ENCODE measurements at regions not wholly inside any gene's neighbourhood (a gene's known extent, or its start where the extent isn't known, plus 50 kb on each side); places are given as distances from the start of the nearest gene placed in this dataset.
"Not testable (repeated sequence)": the region's sequence is repeated elsewhere in the genome, so short reads cannot be mapped to it uniquely, and the experiment has no call there.

GRCh38 chr5:136444099-136444498 is 78.8 kb upstream of the TRPC7 start:
- H3K14ac ChIP-seq (replicated peaks; ENCODE audit: low read depth, low read length); H3K36me3 ChIP-seq (ENCODE audit: control insufficient read depth, insufficient read depth, low read length); H3K4ac ChIP-seq (ENCODE audit: low read depth, low read length); H2BK120ac ChIP-seq (ENCODE audit: low read depth, low read length); H4K8ac ChIP-seq (ENCODE audit: low read depth in 2 of 2, low read length in 2 of 2); H2AK9ac ChIP-seq (replicated peaks; ENCODE audit: low read depth, low read length, poor library complexity); BruUV-seq (replicated peaks); H2BK5ac ChIP-seq (ENCODE audit: low read depth, low read length, poor library complexity, severe bottlenecking); H3K9ac ChIP-seq (ENCODE audit: low read depth, low read length); H2AFZ ChIP-seq (replicated peaks; ENCODE audit: low read length, poor library complexity); H3K9me3 ChIP-seq (ENCODE audit: control insufficient read depth, insufficient read depth, low read length); H3K27me3 ChIP-seq (ENCODE audit: control insufficient read depth, insufficient read depth, low read length); H2AK5ac ChIP-seq (ENCODE audit: low read depth, low read length); H3K18ac ChIP-seq (ENCODE audit: low read depth, low read length); H3K79me1 ChIP-seq (ENCODE audit: low read depth in 1 of 2, low read length in 2 of 2); ATAC-seq (ENCODE audit: low read depth); H4K5ac ChIP-seq (ENCODE audit: low read depth, low read length); DNase-seq; H3K4me3 ChIP-seq (ENCODE audit: insufficient read depth, low read depth, low read length); CTCF ChIA-PET; dilution Hi-C loops (cut with HindIII; ENCODE audit: low sequenced_read_pairs, unreplicated experiment); H3K56ac ChIP-seq (ENCODE audit: extremely low read depth, insufficient read depth, low read length); H3K27ac ChIP-seq (ENCODE audit: insufficient read depth, low read length); H3K4me2 ChIP-seq (ENCODE audit: low read depth, low read length); in situ Hi-C loops (cut with MboI; ENCODE audit: low sequenced_read_pairs); H2BK20ac ChIP-seq (ENCODE audit: low read depth, low read length); intact Hi-C loops (cut with micrococcal nuclease); H4K91ac ChIP-seq (ENCODE audit: insufficient read depth, low read depth, low read length); H3K23ac ChIP-seq (ENCODE audit: low read depth, low read length); H3K4me1 ChIP-seq (ENCODE audit: control insufficient read depth, insufficient read depth, low read length); H2BK15ac ChIP-seq (ENCODE audit: low read depth, low read length); H3K9me1 ChIP-seq (ENCODE audit: insufficient read depth, low read length); H4K20me1 ChIP-seq (ENCODE audit: insufficient read depth, low read length); POLR2A ChIA-PET (ENCODE audit: unreplicated experiment): not testable (repeated sequence)
- WGBS, 2 experiments (ENCODE audit: extremely low coverage in 2 of 2, insufficient read length in 1 of 2) = 25% methylated on average over 1 of the region's 12 CpGs; no CpG with 5 or more reads in 1 of the 2 experiments

All from IMR-90 (cell line).